Fibroblast of lung (primary cell): ENCODE measurements at regions not wholly inside any gene's neighbourhood (a gene's known extent, or its start where the extent isn't known, plus 50 kb on each side); places are given as distances from the start of the nearest gene placed in this dataset.

ENCODE experiments used
- DNase-seq, 2 donors: peaks; one replicate each; pipeline versions ENCODE4 v3.0.0 to v3.0.0-alpha.2; 2010; ENCODE audit warnings: low read depth in 2 of 2
- H2AFZ ChIP-seq: 2 replicates; pipeline ENCODE4 v1.5.1; 2012; ENCODE audit warnings: low read length, control low read depth, inconsistent platforms
- H3K27ac ChIP-seq: 2 replicates; pipeline ENCODE4 v1.5.1; 2011; ENCODE audit warnings: low read length, control low read depth; ENCODE audit not compliant: insufficient read depth
- H3K27me3 ChIP-seq: 2 replicates; pipeline ENCODE4 v1.5.1; 2011; ENCODE audit warnings: mild to moderate bottlenecking, low read length; ENCODE audit not compliant: control insufficient read depth, insufficient read depth
- H3K36me3 ChIP-seq: 2 replicates; pipeline ENCODE4 v1.5.1; 2011; ENCODE audit warnings: low read length; ENCODE audit not compliant: control insufficient read depth, insufficient read depth
- H3K4me1 ChIP-seq: 2 replicates; pipeline ENCODE4 v1.5.1; 2011; ENCODE audit warnings: low read length; ENCODE audit not compliant: control insufficient read depth, insufficient read depth; ENCODE audit errors: extremely low read depth
- H3K4me2 ChIP-seq: 2 replicates; pipeline ENCODE4 v1.5.1; 2011; ENCODE audit warnings: low read length, control low read depth; ENCODE audit not compliant: insufficient read depth; ENCODE audit errors: extremely low read depth
- H3K4me3 ChIP-seq, 4 experiments: fragments of 200-600 bp in 1 of 4; sonication (generic) in 1 of 4; replicated peaks in 1 of 4; 2 replicates each; pipeline ENCODE4 v1.5.1; 2011 to 2016; ENCODE audit warnings: low read length in 4 of 4, low read depth in 3 of 4, mild to moderate bottlenecking in 3 of 4, control low read depth in 2 of 4, inconsistent platforms in 1 of 4, mixed read lengths in 1 of 4; ENCODE audit not compliant: insufficient read depth in 1 of 4; ENCODE audit errors: control extremely low read depth in 1 of 4
- H3K79me2 ChIP-seq: 2 replicates; pipeline ENCODE4 v1.5.1; 2012; ENCODE audit warnings: mild to moderate bottlenecking, low read length, inconsistent platforms; ENCODE audit not compliant: control insufficient read depth, insufficient read depth
- H3K9ac ChIP-seq: 2 replicates; pipeline ENCODE4 v1.5.1; 2011; ENCODE audit warnings: mild to moderate bottlenecking, low read length, control low read depth; ENCODE audit not compliant: insufficient read depth
- H3K9me3 ChIP-seq: 2 replicates; pipeline ENCODE4 v1.5.1; 2012; ENCODE audit warnings: low read depth, low read length; ENCODE audit not compliant: control insufficient read depth, insufficient read depth
- H4K20me1 ChIP-seq: 2 replicates; pipeline ENCODE4 v1.5.1; 2011; ENCODE audit warnings: low read length; ENCODE audit not compliant: control insufficient read depth, insufficient read depth; ENCODE audit errors: extremely low read depth
- CTCF ChIP-seq, 2 donors: IDR thresholded peaks in 1 of 2; conservative IDR thresholded peaks in 1 of 2; 1 replicate in 1 of 2; 2 replicates in 1 of 2; pipeline ENCODE4 v1.5.1; 2011 to 2012; ENCODE audit warnings: low read length in 2 of 2, control low read depth in 1 of 2, inconsistent platforms in 1 of 2, low read depth in 1 of 2, mild to moderate bottlenecking in 1 of 2
- EZH2 ChIP-seq: IDR thresholded peaks from 2 replicates; pipeline ENCODE4 v1.5.1; 2012; ENCODE audit warnings: low read length, control low read depth, mild to moderate bottlenecking; ENCODE audit errors: missing control alignments

GRCh38 chr1:234662148-234662547, 52.2 kb upstream of the IRF2BP2 start:
- no peak for DNase-seq
- Histone ChIP-seq H3K4me1 (peaks cover 22% of the 10 kb centered on the region), H3K4me2 (no peak overlapping the region), H3K27ac (no peak overlapping the region), H4K20me1 (no peaks in the 10 kb centered on the region), H3K27me3 (no peaks in the 10 kb centered on the region), H2AFZ (no peak overlapping the region), H3K4me3 (no peak overlapping the region), H3K79me2 (no peaks in the 10 kb centered on the region), H3K9ac (no peak overlapping the region), H3K9me3 (no peaks in the 10 kb centered on the region), H3K36me3 (no peaks in the 10 kb centered on the region)
- TF ChIP-seq EZH2 (no peak), CTCF (conservative IDR thresholded peaks at IDR 0.05 in 1 of 2, IDR thresholded peaks at IDR 0.05 in 1 of 2; ENCODE audit: low read depth in 1 of 2, low read length in 2 of 2) (no peak)

GRCh38 chr1:234661317-234661928, 51.4 kb upstream of the IRF2BP2 start:
- Histone ChIP-seq H3K4me3 (no peak overlapping the region), H3K36me3 (no peaks in the 10 kb centered on the region), H3K9me3 (no peaks in the 10 kb centered on the region), H4K20me1 (no peaks in the 10 kb centered on the region), H3K27ac (no peak overlapping the region), H3K4me1 (peaks cover 22% of the 10 kb centered on the region), H3K79me2 (no peaks in the 10 kb centered on the region), H3K4me2 (no peak overlapping the region), H3K27me3 (no peaks in the 10 kb centered on the region), H2AFZ (no peak overlapping the region), H3K9ac (no peak overlapping the region)
- TF ChIP-seq CTCF (conservative IDR thresholded peaks at IDR 0.05 in 1 of 2, IDR thresholded peaks at IDR 0.05 in 1 of 2; ENCODE audit: low read depth in 1 of 2, low read length in 2 of 2), result no peak
- TF ChIP-seq EZH2, result no peak
- DNase-seq, result no peak

GRCh38 chr1:234660536-234661316, 50.7 kb upstream of the IRF2BP2 start:
- H3K27me3 ChIP-seq, result no peaks in the 10 kb centered on the region
- DNase-seq, result no peak
- no peak for TF ChIP-seq EZH2
- no peak for TF ChIP-seq CTCF (conservative IDR thresholded peaks at IDR 0.05 in 1 of 2, IDR thresholded peaks at IDR 0.05 in 1 of 2; ENCODE audit: low read depth in 1 of 2, low read length in 2 of 2)

More at GRCh38 chr1:234660536-234661316, 50.7 kb upstream of the IRF2BP2 start:
- no peaks in the 10 kb centered on the region for H3K36me3 ChIP-seq
- peaks cover 22% of the 10 kb centered on the region for H3K4me1 ChIP-seq
- no peaks in the 10 kb centered on the region for H3K79me2 ChIP-seq
- H4K20me1 ChIP-seq, result no peaks in the 10 kb centered on the region
- H3K4me2 ChIP-seq, result no peak overlapping the region
- no peak overlapping the region for H3K4me3 ChIP-seq
- H3K9ac ChIP-seq, result no peak overlapping the region
- no peak overlapping the region for H2AFZ ChIP-seq
- no peaks in the 10 kb centered on the region for H3K9me3 ChIP-seq
- H3K27ac ChIP-seq, result no peak overlapping the region
